Smooth muscle cell (in vitro differentiated cells): ENCODE measurements at regions not wholly inside any gene's neighbourhood (a gene's known extent, or its start where the extent isn't known, plus 50 kb on each side); places are given as distances from the start of the nearest gene placed in this dataset.
A peak's percentile ranks its signal among the peaks of the same experiment; 100 is the strongest.

Source experiments
- DNase-seq: peaks from one replicate; lab custom pipeline; 2025; ENCODE audit not compliant: unreplicated experiment; lab: John Stamatoyannopoulos, UW
- H2AFZ ChIP-seq: fragments of 200-600 bp; sonication (generic); 2 replicates; pipeline ENCODE4 v1.6.0; 2016; ENCODE audit warnings: antibody characterized with exemption, low read depth, mild to moderate bottlenecking
- H3F3A ChIP-seq: fragments of 200-600 bp; sonication (generic); 2 replicates; pipeline ENCODE4 v1.6.0; 2017; ENCODE audit warnings: antibody characterized with exemption, low read depth
- H3K27ac ChIP-seq: fragments of 200-600 bp; sonication (generic); 2 replicates; pipeline ENCODE4 v1.5.1; 2016; ENCODE audit warnings: low read depth, mild to moderate bottlenecking
- H3K27me3 ChIP-seq: fragments of 200-600 bp; sonication (generic); 2 replicates; pipeline ENCODE4 v1.6.1; 2016; ENCODE audit warnings: low read depth, mild to moderate bottlenecking
- H3K36me3 ChIP-seq: fragments of 200-600 bp; sonication (generic); 2 replicates; pipeline ENCODE4 v1.5.1; 2016; ENCODE audit warnings: low read depth
- H3K4me1 ChIP-seq: fragments of 200-600 bp; sonication (generic); 2 replicates; pipeline ENCODE4 v1.5.1; 2016; ENCODE audit warnings: low read depth
- H3K4me2 ChIP-seq: fragments of 200-600 bp; sonication (generic); 2 replicates; pipeline ENCODE4 v1.6.0; 2016; ENCODE audit warnings: mild to moderate bottlenecking
- H3K4me3 ChIP-seq: fragments of 200-600 bp; sonication (generic); 2 replicates; pipeline ENCODE4 v1.5.1; 2016; ENCODE audit warnings: mild to moderate bottlenecking
- H3K79me2 ChIP-seq: fragments of 200-600 bp; sonication (generic); 2 replicates; pipeline ENCODE4 v1.6.0; 2016; ENCODE audit warnings: low read depth, mild to moderate bottlenecking
- H3K9ac ChIP-seq: fragments of 200-600 bp; sonication (generic); 2 replicates; pipeline ENCODE4 v1.6.0; 2016; ENCODE audit warnings: low read depth
- H3K9me3 ChIP-seq: fragments of 200-600 bp; sonication (generic); replicated peaks from 2 replicates; pipeline ENCODE4 v1.5.1; 2016; ENCODE audit warnings: low read depth
- H4K20me1 ChIP-seq: fragments of 200-600 bp; sonication (generic); 2 replicates; pipeline ENCODE4 v1.6.0; 2016; ENCODE audit warnings: low read depth
- CTCF ChIP-seq: fragments of 200-600 bp; sonication (generic); IDR thresholded peaks from 2 replicates; pipeline ENCODE4 v1.5.1; 2017; ENCODE audit warnings: borderline replicate concordance, mild to moderate bottlenecking, antibody characterized with exemption; ENCODE audit not compliant: insufficient read depth, poor library complexity, severe bottlenecking
- WGBS: methylation state at CpG from one replicate; pipeline ENCODE4 v1.1.7; 2016; ENCODE audit warnings: low lambda C conversion rate; 5-methylcytosine and 5-hydroxymethylcytosine counted together

GRCh38 chr9:95580812-95581761 lies 64.3 kb upstream of the PTCH1 start:
- Histone ChIP-seq H3K27ac (no peak overlapping the region), H3K9me3 (no peaks in the 10 kb centered on the region), H2AFZ (peak overlapping the region; percentile 40), H3K4me3 (no peak overlapping the region), H3K27me3 (no peaks in the 10 kb centered on the region), H3K9ac (no peak overlapping the region), H4K20me1 (no peaks in the 10 kb centered on the region), H3K79me2 (no peaks in the 10 kb centered on the region), H3K36me3 (no peaks in the 10 kb centered on the region), H3K4me1 (peaks cover 18% of the 10 kb centered on the region), H3K4me2 (peak overlapping the region; percentile 63), H3F3A (peaks cover 15% of the 10 kb centered on the region)
- 25% methylated on average over 22 of the region's 22 CpGs for WGBS
- no peak for DNase-seq
- no peak for TF ChIP-seq CTCF

- H3K4me2 ChIP-seq, result no peak overlapping the region
- H4K20me1 ChIP-seq, result no peaks in the 10 kb centered on the region
- H3K36me3 ChIP-seq, result no peaks in the 10 kb centered on the region
- no peak overlapping the region for H3K9ac ChIP-seq
- H2AFZ ChIP-seq, result peak overlapping the region; percentile 63
- no peaks in the 10 kb centered on the region for H3K79me2 ChIP-seq
- no peaks in the 10 kb centered on the region for H3K27me3 ChIP-seq
- H3K27ac ChIP-seq, result no peak overlapping the region
- no peak for TF ChIP-seq CTCF
- peaks cover 5% of the 10 kb centered on the region for H3K4me1 ChIP-seq
- H3K4me3 ChIP-seq, result no peak overlapping the region
- no peaks in the 10 kb centered on the region for H3K9me3 ChIP-seq
- DNase-seq, result no peak
- H3F3A ChIP-seq, result no peaks in the 10 kb centered on the region
- WGBS, result 74% methylated on average over 14 of the region's 14 CpGs
Measured at GRCh38 chr9:95574866-95575553, 58.2 kb upstream of the PTCH1 start.

- no peaks in the 10 kb centered on the region for H3K36me3 ChIP-seq
- TF ChIP-seq CTCF, result no peak
Measured at GRCh38 chr9:95574176-95574575, 57.4 kb upstream of the PTCH1 start.

More at GRCh38 chr9:95574176-95574575, 57.4 kb upstream of the PTCH1 start:
- H3K4me2 ChIP-seq, result no peak overlapping the region
- H2AFZ ChIP-seq, result no peak overlapping the region
- 84% methylated on average over 9 of the region's 16 CpGs for WGBS
- no peak overlapping the region for H3K27ac ChIP-seq
- no peaks in the 10 kb centered on the region for H3F3A ChIP-seq
- no peaks in the 10 kb centered on the region for H4K20me1 ChIP-seq
- H3K9me3 ChIP-seq, result no peaks in the 10 kb centered on the region
- H3K27me3 ChIP-seq, result no peaks in the 10 kb centered on the region
- no peak overlapping the region for H3K9ac ChIP-seq
- H3K4me1 ChIP-seq, result peaks cover 6% of the 10 kb centered on the region
- H3K79me2 ChIP-seq, result no peaks in the 10 kb centered on the region
- DNase-seq, result no peak
- H3K4me3 ChIP-seq, result no peak overlapping the region
